ENCODE measurements at regions not wholly inside any gene's neighbourhood (a gene's known extent, or its start where the extent isn't known, plus 50 kb on each side); places are given as distances from the start of the nearest gene placed in this dataset. TPM values are rescaled to one million over a fixed set of nuclear protein-coding genes. Genes with fewer than 3 reads are reported as not detected.

- Histone ChIP-seq H3K4me3 (ENCODE audit: low read length) (no peak overlapping the region), H3K36me3 (ENCODE audit: control insufficient read depth, insufficient read depth, low read length) (no peaks in the 10 kb centered on the region), H3K9ac (ENCODE audit: extremely low read depth, low read length, poor library complexity, severe bottlenecking) (no peak overlapping the region), H3K27me3 (ENCODE audit: control insufficient read depth, insufficient read depth, low read length, poor library complexity, severe bottlenecking) (no peaks in the 10 kb centered on the region), H3K4me1 (ENCODE audit: control insufficient read depth, insufficient read depth, low read length) (no peaks in the 10 kb centered on the region), H3K27ac (ENCODE audit: low read depth, low read length) (no peak overlapping the region), H3K9me3 (ENCODE audit: control insufficient read depth, low read length) (no peaks in the 10 kb centered on the region)
- H3K36me3 Mint-ChIP-seq (ENCODE audit: low read depth), result no peaks in the 10 kb centered on the region
- H3K4me3 Mint-ChIP-seq, result no peak overlapping the region
- H3K27ac Mint-ChIP-seq, result no peak overlapping the region
- H3K27me3 Mint-ChIP-seq (ENCODE audit: insufficient read depth), result no peaks in the 10 kb centered on the region
- no peaks in the 10 kb centered on the region for H3K4me1 Mint-ChIP-seq
- H3K9me3 Mint-ChIP-seq, result no peaks in the 10 kb centered on the region
- TF ChIP-seq, protein P1, sequence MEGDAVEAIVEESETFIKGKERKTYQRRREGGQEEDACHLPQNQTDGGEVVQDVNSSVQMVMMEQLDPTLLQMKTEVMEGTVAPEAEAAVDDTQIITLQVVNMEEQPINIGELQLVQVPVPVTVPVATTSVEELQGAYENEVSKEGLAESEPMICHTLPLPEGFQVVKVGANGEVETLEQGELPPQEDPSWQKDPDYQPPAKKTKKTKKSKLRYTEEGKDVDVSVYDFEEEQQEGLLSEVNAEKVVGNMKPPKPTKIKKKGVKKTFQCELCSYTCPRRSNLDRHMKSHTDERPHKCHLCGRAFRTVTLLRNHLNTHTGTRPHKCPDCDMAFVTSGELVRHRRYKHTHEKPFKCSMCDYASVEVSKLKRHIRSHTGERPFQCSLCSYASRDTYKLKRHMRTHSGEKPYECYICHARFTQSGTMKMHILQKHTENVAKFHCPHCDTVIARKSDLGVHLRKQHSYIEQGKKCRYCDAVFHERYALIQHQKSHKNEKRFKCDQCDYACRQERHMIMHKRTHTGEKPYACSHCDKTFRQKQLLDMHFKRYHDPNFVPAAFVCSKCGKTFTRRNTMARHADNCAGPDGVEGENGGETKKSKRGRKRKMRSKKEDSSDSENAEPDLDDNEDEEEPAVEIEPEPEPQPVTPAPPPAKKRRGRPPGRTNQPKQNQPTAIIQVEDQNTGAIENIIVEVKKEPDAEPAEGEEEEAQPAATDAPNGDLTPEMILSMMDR (conservative IDR thresholded peaks at IDR 0.05), result no peak
- 92% methylated on average over 1 of the region's 1 CpG; no CpG with 5 or more reads in 1 of the 2 experiments for WGBS, 2 experiments (ENCODE audit: insufficient coverage in 1 of 2, insufficient read length in 1 of 2)
- no peak for DNase-seq
Observed at GRCh38 chr6:99002831-99003230, 55.1 kb upstream of the FBXL4 start.

DNA sequence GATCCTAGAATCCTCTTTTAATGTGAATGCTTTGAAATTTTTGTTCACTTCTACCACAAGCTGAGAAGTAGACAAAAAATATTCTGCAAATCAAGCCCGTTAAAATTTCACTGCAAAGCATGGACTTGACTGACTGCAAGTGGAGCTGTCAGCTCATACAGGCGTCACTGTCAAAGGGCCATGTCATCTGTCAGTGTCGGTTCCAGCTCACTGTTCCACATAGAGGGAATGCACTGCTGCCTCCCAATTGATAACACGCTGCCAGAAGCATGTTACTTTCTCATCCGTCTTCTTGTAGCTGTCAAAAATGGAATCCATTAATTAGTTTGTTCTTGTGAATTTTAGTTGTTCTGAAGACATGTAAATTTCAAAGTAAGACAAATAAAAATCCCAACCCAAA, 50.4 kb upstream of the FBXL4 start:
- Mint-ChIP-seq H3K36me3 (ENCODE audit: low read depth) (no peaks in the 10 kb centered on the region), H3K4me1 (no peaks in the 10 kb centered on the region), H3K9me3 (no peaks in the 10 kb centered on the region), H3K4me3 (no peak overlapping the region), H3K27me3 (ENCODE audit: insufficient read depth) (no peaks in the 10 kb centered on the region), H3K27ac (no peak overlapping the region)
- H3K27me3 ChIP-seq (ENCODE audit: control insufficient read depth, insufficient read depth, low read length, poor library complexity, severe bottlenecking), result no peaks in the 10 kb centered on the region
- H3K4me3 ChIP-seq (ENCODE audit: low read length), result no peak overlapping the region
- no peaks in the 10 kb centered on the region for H3K4me1 ChIP-seq (ENCODE audit: control insufficient read depth, insufficient read depth, low read length)
- no peak overlapping the region for H3K9ac ChIP-seq (ENCODE audit: extremely low read depth, low read length, poor library complexity, severe bottlenecking)
- no peak overlapping the region for H3K27ac ChIP-seq (ENCODE audit: low read depth, low read length)
- TF ChIP-seq, protein P1 (conservative IDR thresholded peaks at IDR 0.05), result no peak
- 61 to 88% methylated on average over 3 to 5 of the region's 5 CpGs for WGBS, 2 experiments (ENCODE audit: insufficient coverage in 1 of 2, insufficient read length in 1 of 2)
- H3K36me3 ChIP-seq (ENCODE audit: control insufficient read depth, insufficient read depth, low read length), result no peaks in the 10 kb centered on the region
- H3K9me3 ChIP-seq (ENCODE audit: control insufficient read depth, low read length), result no peaks in the 10 kb centered on the region
- DNase-seq, result no peak

Small RNA genes lying in the stretch of these regions (microRNA-seq; reads per million reads assigned to microRNA genes)
- gene MIR548AI (ENCODE audit: borderline microRNAs expressed), result not detected

Data from endodermal cell (in vitro differentiated cells).